A673 (cell line): ENCODE measurements at regions not wholly inside any gene's neighbourhood (a gene's known extent, or its start where the extent isn't known, plus 50 kb on each side); places are given as distances from the start of the nearest gene placed in this dataset.
"Not testable (repeated sequence)": the region's sequence is repeated elsewhere in the genome, so short reads cannot be mapped to it uniquely, and the experiment has no call there.

Experiments
- BruUV-seq: library from RNA; stranded (reverse); fragments of 400-500 nt; replicated peaks from 2 replicates; lab custom pipeline; 2021; lab: Mats Ljungman, UMichigan
- CTCF ChIA-PET: fragments of 300-600 bp; sonication (Branson Sonifier 250); formaldehyde crosslinking; loops from one replicate; lab custom pipeline; 2022; ENCODE audit warnings: antibody characterized with exemption; lab: Charles Lee
- POLR2A ChIA-PET: fragments of 300-600 bp; sonication (Branson Sonifier 250); formaldehyde crosslinking; loops from one replicate; lab custom pipeline; 2022; ENCODE audit warnings: antibody characterized with exemption; ENCODE audit not compliant: low non-redundant PET; lab: Charles Lee
- DNase-seq: peaks from one replicate; pipeline ENCODE4 v3.0.0-alpha.2; 2015; ENCODE audit warnings: low spot score
- H3K27ac ChIP-seq: fragments of 200-600 bp; sonication (generic); 2 replicates; pipeline ENCODE4 v1.5.1; 2016; ENCODE audit warnings: mixed run types, low read depth, mild to moderate bottlenecking, mixed read lengths, antibody characterized with exemption, low read length; ENCODE audit not compliant: poor library complexity, severe bottlenecking
- H3K27me3 ChIP-seq: fragments of 200-600 bp; sonication (generic); replicated peaks from 2 replicates; pipeline ENCODE4 v1.6.1; 2017; ENCODE audit warnings: mixed run types, low read depth, mild to moderate bottlenecking, mixed read lengths, antibody characterized with exemption, low read length; ENCODE audit not compliant: insufficient read depth, poor library complexity
- H3K36me3 ChIP-seq: fragments of 200-600 bp; sonication (generic); 2 replicates; pipeline ENCODE4 v1.6.1; 2016; ENCODE audit warnings: mixed run types, mild to moderate bottlenecking, mixed read lengths, antibody characterized with exemption, low read length; ENCODE audit not compliant: insufficient read depth, poor library complexity, severe bottlenecking
- H3K4me1 ChIP-seq: fragments of 200-600 bp; sonication (generic); 2 replicates; pipeline ENCODE4 v1.6.1; 2017; ENCODE audit warnings: mixed run types, mild to moderate bottlenecking, mixed read lengths, antibody characterized with exemption, low read length; ENCODE audit not compliant: insufficient read depth, poor library complexity, severe bottlenecking
- H3K4me3 ChIP-seq: fragments of 200-600 bp; sonication (generic); 2 replicates; pipeline ENCODE4 v1.5.1; 2016; ENCODE audit warnings: low read depth, mixed run types, mild to moderate bottlenecking, mixed read lengths, low read length; ENCODE audit not compliant: poor library complexity, severe bottlenecking
- H3K9me3 ChIP-seq: fragments of 200-600 bp; sonication (generic); 2 replicates; pipeline ENCODE4 v1.6.1; 2016; ENCODE audit warnings: mixed run types, low read depth, mild to moderate bottlenecking, mixed read lengths, antibody characterized with exemption, low read length; ENCODE audit not compliant: poor library complexity, severe bottlenecking
- EZH2 ChIP-seq: fragments of 200-600 bp; sonication (generic); IDR thresholded peaks from 2 replicates; pipeline ENCODE4 v1.6.1; 2017; ENCODE audit warnings: borderline replicate concordance, low read depth, mild to moderate bottlenecking, mixed read lengths, antibody characterized with exemption, low read length; ENCODE audit not compliant: poor library complexity, severe bottlenecking
- intact Hi-C: fragments of 100-400 bp; cut with micrococcal nuclease; formaldehyde crosslinking; loops from one replicate; pipeline ENCODE4 v1.10.0; 2022; ENCODE audit not compliant: unreplicated experiment
- TF ChIP-seq, protein P1 (sequence below): fragments of 300-800, 200-600 bp; sonication (generic); conservative IDR thresholded peaks from 2 replicates; pipeline ENCODE4 v1.5.1; 2017; ENCODE audit warnings: low read depth, mild to moderate bottlenecking, antibody characterized with exemption, low read length, moderate library complexity, mixed read lengths

DNA sequence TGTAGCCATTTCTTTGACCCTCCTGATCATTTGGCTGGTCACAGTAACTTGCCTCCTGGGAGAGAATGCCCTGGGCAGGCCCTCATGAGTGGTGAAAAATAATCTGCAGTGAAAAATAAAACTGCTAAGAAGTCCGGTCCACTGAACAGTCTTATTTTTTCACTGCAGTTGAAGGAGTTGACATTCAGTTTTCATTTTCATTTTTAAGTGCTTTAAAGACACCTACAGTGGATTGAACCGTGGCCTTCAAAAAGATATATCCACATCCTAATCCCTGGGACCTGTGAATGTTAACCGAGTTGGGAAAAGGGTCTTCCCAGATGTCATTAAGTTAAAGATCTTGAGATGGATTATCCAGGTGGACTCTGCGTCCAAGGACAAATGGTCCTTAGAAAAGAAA lies 153.6 kb upstream of the GRK3 start:
- no TSS peak for BruUV-seq
- H3K27me3 ChIP-seq = no peaks in the 10 kb centered on the region
- intact Hi-C loops = no loop called here
- TF ChIP-seq, protein P1, sequence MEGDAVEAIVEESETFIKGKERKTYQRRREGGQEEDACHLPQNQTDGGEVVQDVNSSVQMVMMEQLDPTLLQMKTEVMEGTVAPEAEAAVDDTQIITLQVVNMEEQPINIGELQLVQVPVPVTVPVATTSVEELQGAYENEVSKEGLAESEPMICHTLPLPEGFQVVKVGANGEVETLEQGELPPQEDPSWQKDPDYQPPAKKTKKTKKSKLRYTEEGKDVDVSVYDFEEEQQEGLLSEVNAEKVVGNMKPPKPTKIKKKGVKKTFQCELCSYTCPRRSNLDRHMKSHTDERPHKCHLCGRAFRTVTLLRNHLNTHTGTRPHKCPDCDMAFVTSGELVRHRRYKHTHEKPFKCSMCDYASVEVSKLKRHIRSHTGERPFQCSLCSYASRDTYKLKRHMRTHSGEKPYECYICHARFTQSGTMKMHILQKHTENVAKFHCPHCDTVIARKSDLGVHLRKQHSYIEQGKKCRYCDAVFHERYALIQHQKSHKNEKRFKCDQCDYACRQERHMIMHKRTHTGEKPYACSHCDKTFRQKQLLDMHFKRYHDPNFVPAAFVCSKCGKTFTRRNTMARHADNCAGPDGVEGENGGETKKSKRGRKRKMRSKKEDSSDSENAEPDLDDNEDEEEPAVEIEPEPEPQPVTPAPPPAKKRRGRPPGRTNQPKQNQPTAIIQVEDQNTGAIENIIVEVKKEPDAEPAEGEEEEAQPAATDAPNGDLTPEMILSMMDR = no peak
- TF ChIP-seq EZH2 = no peak
- H3K36me3 ChIP-seq = no peaks in the 10 kb centered on the region
- H3K4me3 ChIP-seq = no peak overlapping the region
- CTCF ChIA-PET = no interaction called here
- H3K27ac ChIP-seq = no peak overlapping the region
- no peaks in the 10 kb centered on the region for H3K9me3 ChIP-seq
- POLR2A ChIA-PET = no interaction called here
- H3K4me1 ChIP-seq = no peaks in the 10 kb centered on the region
- no peak for DNase-seq

DNA sequence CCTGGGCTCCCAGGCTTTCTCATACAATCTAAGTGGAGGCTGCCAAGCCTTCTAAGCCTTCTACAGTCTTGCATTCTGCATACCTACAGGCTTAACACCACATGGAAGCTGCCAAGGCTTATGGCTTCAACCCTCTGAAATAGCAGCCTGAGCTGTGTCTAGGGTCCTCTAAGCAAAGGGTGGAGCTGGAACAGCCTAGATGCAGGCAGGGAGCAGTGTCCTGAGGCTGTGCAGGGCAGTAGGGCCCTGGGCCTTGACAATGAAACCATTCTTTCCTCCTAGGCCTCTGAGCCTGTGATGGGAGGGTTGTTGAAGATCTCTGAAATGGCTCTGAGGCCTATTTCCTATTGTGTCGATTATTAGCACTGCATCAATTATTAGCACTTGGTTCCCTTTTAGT lies 150.9 kb upstream of the GRK3 start:
- Histone ChIP-seq H3K36me3 (no peaks in the 10 kb centered on the region), H3K9me3 (no peaks in the 10 kb centered on the region), H3K4me1 (no peaks in the 10 kb centered on the region), H3K4me3 (no peak overlapping the region), H3K27ac (no peak overlapping the region), H3K27me3 (no peaks in the 10 kb centered on the region)
- no peak for DNase-seq
- TF ChIP-seq, protein P1 = no peak
- no peak for TF ChIP-seq EZH2
- no TSS peak for BruUV-seq
- CTCF ChIA-PET = no interaction called here
- POLR2A ChIA-PET = no interaction called here
- intact Hi-C loops = no loop called here

DNA sequence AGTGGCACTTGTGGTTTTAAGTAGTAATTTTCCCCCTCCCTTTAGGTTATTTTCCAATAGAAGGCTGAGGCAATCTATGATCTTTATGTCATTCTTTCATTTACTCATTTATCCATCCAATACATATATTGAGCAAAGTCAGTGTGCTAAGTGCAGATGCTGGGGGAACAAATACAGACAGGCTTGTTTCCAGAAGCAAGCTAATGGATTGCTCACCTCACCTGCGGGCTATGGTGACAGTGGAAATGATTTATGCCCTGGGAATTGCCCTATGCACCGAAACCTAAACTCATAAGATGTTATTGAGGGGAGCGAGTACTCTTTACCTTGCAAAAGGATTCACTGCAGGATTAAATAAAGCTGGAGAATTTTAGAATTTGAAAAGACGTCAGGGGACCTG lies 148.7 kb upstream of the GRK3 start:
- DNase-seq, H3K9me3 ChIP-seq, intact Hi-C loops, CTCF ChIA-PET, H3K36me3 ChIP-seq, POLR2A ChIA-PET, BruUV-seq, H3K4me1 ChIP-seq, H3K27ac ChIP-seq, H3K4me3 ChIP-seq: not testable (repeated sequence)
- peaks cover 15% of the 10 kb centered on the region for H3K27me3 ChIP-seq

DNA sequence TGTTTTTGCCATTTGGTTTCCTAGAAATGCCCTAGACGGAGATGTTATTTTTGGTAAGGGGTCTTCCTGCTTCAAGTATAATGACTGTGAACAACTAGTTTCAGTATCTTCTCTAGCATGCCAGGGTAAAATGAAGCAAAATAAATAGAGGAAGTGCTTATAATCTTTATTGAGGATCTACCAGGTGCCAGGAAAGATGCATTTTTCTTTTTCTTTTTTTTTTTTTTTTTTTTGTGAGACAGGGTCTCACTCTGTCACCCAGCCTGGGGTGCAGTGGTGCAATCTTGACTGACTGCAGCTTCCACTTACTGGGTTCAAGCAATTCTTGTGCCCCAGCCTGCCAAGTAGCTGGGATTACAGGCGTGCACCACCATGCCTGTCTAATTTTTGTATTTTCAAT lies 146.6 kb upstream of the GRK3 start:
- H3K27me3 ChIP-seq = peaks cover 36% of the 10 kb centered on the region
- intact Hi-C loops, H3K36me3 ChIP-seq, BruUV-seq, POLR2A ChIA-PET, H3K4me3 ChIP-seq, H3K9me3 ChIP-seq, H3K27ac ChIP-seq, DNase-seq, CTCF ChIA-PET, H3K4me1 ChIP-seq: not testable (repeated sequence)
